Adrenal gland (tissue), 5 donors: ENCODE measurements at regions not wholly inside any gene's neighbourhood (a gene's known extent, or its start where the extent isn't known, plus 50 kb on each side); places are given as distances from the start of the nearest gene placed in this dataset.

Experiments
- CTCF ChIP-seq, 6 experiments: fragments of 450-650 bp in 4 of 6; fragments of 200-600 bp in 2 of 6; sonication (generic) in 1 of 6; IDR thresholded peaks; 1 replicate in 5 of 6; 2 replicates in 1 of 6; pipeline versions ENCODE4 v1.5.1 to v1.8.0; 2016 to 2021; ENCODE audit warnings: antibody characterized with exemption in 6 of 6, mild to moderate bottlenecking in 2 of 6, moderate library complexity in 1 of 6
- POLR2A ChIP-seq, 2 donors: fragments of 450-650 bp; IDR thresholded peaks; one replicate each; pipeline ENCODE4 v1.6.1; 2017; ENCODE audit warnings: antibody characterized with exemption in 2 of 2, mild to moderate bottlenecking in 2 of 2, moderate library complexity in 1 of 2
- donor health status: DM: no; HTN: no; CAD: no.

DNA sequence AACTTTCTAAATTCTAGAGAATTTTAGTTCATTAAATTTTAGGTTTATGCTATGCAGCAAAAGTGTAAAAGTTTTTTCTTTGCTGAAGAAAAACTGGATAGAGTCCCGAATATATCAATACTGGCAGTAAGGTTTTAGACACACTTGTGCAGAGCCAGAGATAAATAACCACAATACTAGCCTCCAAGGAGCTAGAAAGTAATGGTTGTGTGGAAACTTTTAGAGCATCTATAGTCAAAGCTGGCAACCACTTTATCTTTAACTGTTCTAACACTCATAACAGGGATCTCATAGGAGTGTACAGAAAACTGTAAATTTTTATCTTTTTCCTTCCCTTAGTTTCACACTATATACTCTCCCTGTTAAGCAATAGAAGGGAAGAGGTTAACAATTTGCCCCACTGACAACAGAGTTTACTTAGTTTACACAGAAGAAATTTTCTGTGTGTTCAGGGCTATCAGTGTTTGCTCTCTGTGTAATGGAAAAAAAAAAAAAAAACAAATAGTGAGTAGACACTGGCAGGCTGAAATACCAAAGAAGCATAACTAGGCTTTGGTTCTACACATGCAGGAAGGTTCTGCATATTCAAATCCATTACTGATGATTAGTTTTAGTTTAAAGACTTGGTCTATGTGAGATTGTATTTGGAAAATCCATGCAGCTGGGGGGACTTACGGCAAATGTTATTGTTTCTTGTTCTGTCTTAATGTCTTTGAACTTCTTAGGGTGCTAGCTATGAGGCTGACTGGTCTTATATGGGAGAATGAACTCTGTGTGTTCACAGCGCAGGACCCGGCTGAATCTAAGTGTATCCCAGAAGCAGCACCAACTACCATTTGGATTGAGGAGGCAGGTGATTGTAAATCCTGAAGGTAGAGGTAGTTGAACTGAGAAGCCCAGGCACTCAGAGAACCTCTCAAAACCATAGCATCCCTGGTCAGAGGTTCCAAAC is 187.6 kb downstream of the PCSK1 start:
- no peak for TF ChIP-seq CTCF (IDR thresholded peaks at IDR 0.05)
- no peak for TF ChIP-seq POLR2A (IDR thresholded peaks at IDR 0.05)
